WTC11 (cell line): ENCODE measurements at regions not wholly inside any gene's neighbourhood (a gene's known extent, or its start where the extent isn't known, plus 50 kb on each side); places are given as distances from the start of the nearest gene placed in this dataset.
"Not testable (repeated sequence)": the region's sequence is repeated elsewhere in the genome, so short reads cannot be mapped to it uniquely, and the experiment has no call there.

Experiments used
- ATAC-seq: fragments of 200-7000 bp; cut with Tn5 transposase; 2 replicates; pipeline ENCODE4 v1.10.0; 2021; ENCODE audit warnings: mild to moderate bottlenecking, moderate library complexity
- CTCF ChIA-PET: fragments of 300-600 bp; sonication (Branson Sonifier 250); formaldehyde crosslinking; loops from one replicate; lab custom pipeline; 2021; ENCODE audit warnings: antibody characterized with exemption; lab: Charles Lee
- POLR2A ChIA-PET: fragments of 350-600 bp; sonication (Branson Sonifier 250); formaldehyde crosslinking; loops from one replicate; lab custom pipeline; 2021; ENCODE audit warnings: antibody characterized with exemption; lab: Charles Lee
- DNase-seq: peaks from one replicate; pipeline ENCODE4 v3.0.0; 2021; ENCODE audit warnings: low spot score
- H3K27ac Mint-ChIP-seq: 2 replicates; pipeline ENCODE4 v1.8.0; 2021; ENCODE audit warnings: mixed read lengths
- H3K27me3 Mint-ChIP-seq: 2 replicates; pipeline ENCODE4 v1.8.0; 2021; ENCODE audit warnings: low read depth, mild to moderate bottlenecking, moderate library complexity, mixed read lengths
- H3K36me3 Mint-ChIP-seq: 2 replicates; pipeline ENCODE4 v1.8.0; 2021; ENCODE audit warnings: mixed read lengths
- H3K4me1 Mint-ChIP-seq: 2 replicates; pipeline ENCODE4 v1.8.0; 2022; ENCODE audit warnings: mixed read lengths
- H3K4me3 Mint-ChIP-seq: 2 replicates; pipeline ENCODE4 v1.8.0; 2021; ENCODE audit warnings: mild to moderate bottlenecking, moderate library complexity, mixed read lengths
- H3K9me3 Mint-ChIP-seq: 2 replicates; pipeline ENCODE4 v1.8.0; 2021; ENCODE audit warnings: mixed read lengths
- CREB1 ChIP-seq: sonication (generic); formaldehyde crosslinking; IDR thresholded peaks from 2 replicates; pipeline ENCODE4 v1.8.0; 2023; ENCODE audit warnings: mild to moderate bottlenecking, missing genetic modification reagents
- CREM ChIP-seq: sonication (generic); formaldehyde crosslinking; IDR thresholded peaks from 2 replicates; pipeline ENCODE4 v1.8.1; 2022; ENCODE audit warnings: mild to moderate bottlenecking, missing genetic modification reagents, moderate library complexity
- ETV6 ChIP-seq: sonication (generic); formaldehyde crosslinking; IDR thresholded peaks from 2 replicates; pipeline ENCODE4 v1.8.1; 2022; ENCODE audit warnings: mild to moderate bottlenecking, missing genetic modification reagents
- NFATC4 ChIP-seq: fragments of 250-450 bp; sonication (Bioruptor Pico); IDR thresholded peaks from 2 replicates; pipeline ENCODE4 v1.9.0; 2021; ENCODE audit warnings: mild to moderate bottlenecking
- NR1H2 ChIP-seq: sonication (generic); formaldehyde crosslinking; IDR thresholded peaks from 2 replicates; pipeline ENCODE4 v1.9.0; 2021; ENCODE audit warnings: mild to moderate bottlenecking, moderate library complexity, missing genetic modification reagents
- SMAD3 ChIP-seq: sonication (generic); formaldehyde crosslinking; IDR thresholded peaks from 2 replicates; pipeline ENCODE4 v1.8.0; 2022; ENCODE audit warnings: missing genetic modification reagents, mild to moderate bottlenecking, borderline replicate concordance
- SMAD4 ChIP-seq: sonication (generic); formaldehyde crosslinking; IDR thresholded peaks from 2 replicates; pipeline ENCODE4 v1.8.0; 2022; ENCODE audit warnings: mild to moderate bottlenecking, missing genetic modification reagents
- SOX15 ChIP-seq: fragments of 250-450 bp; sonication (Bioruptor Pico); IDR thresholded peaks from 2 replicates; pipeline ENCODE4 v1.9.0; 2021; ENCODE audit warnings: mild to moderate bottlenecking
- TEAD4 ChIP-seq: sonication (generic); formaldehyde crosslinking; IDR thresholded peaks from 2 replicates; pipeline ENCODE4 v1.8.0; 2022; ENCODE audit warnings: mild to moderate bottlenecking, missing genetic modification reagents
- ZBTB21 ChIP-seq: sonication (generic); formaldehyde crosslinking; IDR thresholded peaks from 2 replicates; pipeline ENCODE4 v1.8.1; 2023; ENCODE audit warnings: mild to moderate bottlenecking, missing genetic modification reagents, borderline replicate concordance
- ZNF219 ChIP-seq: sonication (generic); formaldehyde crosslinking; IDR thresholded peaks from 2 replicates; pipeline ENCODE4 v1.8.0; 2023; ENCODE audit warnings: missing genetic modification reagents, mild to moderate bottlenecking, borderline replicate concordance
- TF ChIP-seq, protein P1 (sequence below): sonication (generic); formaldehyde crosslinking; IDR thresholded peaks from 2 replicates; pipeline ENCODE4 v1.8.1; 2022; ENCODE audit warnings: missing genetic modification reagents, borderline replicate concordance
- TF ChIP-seq, protein P2 (sequence below): sonication (generic); formaldehyde crosslinking; IDR thresholded peaks from 2 replicates; pipeline ENCODE4 v1.8.0; 2022; ENCODE audit warnings: missing genetic modification reagents
- TF ChIP-seq, protein P3 (sequence below): sonication (generic); formaldehyde crosslinking; conservative IDR thresholded peaks from 2 replicates; pipeline ENCODE4 v1.8.1; 2023; ENCODE audit warnings: mild to moderate bottlenecking, low read depth, missing genetic modification reagents, moderate library complexity
- TF ChIP-seq, protein P4 (sequence below): fragments of 250-450 bp; sonication (Bioruptor Pico); IDR thresholded peaks from 2 replicates; pipeline ENCODE4 v1.9.0; 2021; ENCODE audit warnings: mild to moderate bottlenecking
- TF ChIP-seq, protein P5 (sequence below): fragments of 250-450 bp; sonication (Bioruptor Pico); IDR thresholded peaks from 2 replicates; pipeline ENCODE4 v2.1.2; 2022; ENCODE audit warnings: mild to moderate bottlenecking, moderate library complexity
- TF ChIP-seq, protein P6 (sequence below): sonication (generic); formaldehyde crosslinking; IDR thresholded peaks from 2 replicates; pipeline ENCODE4 v1.8.0; 2022; ENCODE audit warnings: mild to moderate bottlenecking, missing genetic modification reagents
- TF ChIP-seq, protein P7 (sequence below): sonication (generic); formaldehyde crosslinking; IDR thresholded peaks from 2 replicates; pipeline ENCODE4 v1.8.1; 2023; ENCODE audit warnings: mild to moderate bottlenecking, missing genetic modification reagents, moderate library complexity
- TF ChIP-seq, protein P8 (sequence below): sonication (generic); formaldehyde crosslinking; IDR thresholded peaks from 2 replicates; pipeline ENCODE4 v1.8.1; 2022; ENCODE audit warnings: low read depth, missing genetic modification reagents, borderline replicate concordance

DNA sequence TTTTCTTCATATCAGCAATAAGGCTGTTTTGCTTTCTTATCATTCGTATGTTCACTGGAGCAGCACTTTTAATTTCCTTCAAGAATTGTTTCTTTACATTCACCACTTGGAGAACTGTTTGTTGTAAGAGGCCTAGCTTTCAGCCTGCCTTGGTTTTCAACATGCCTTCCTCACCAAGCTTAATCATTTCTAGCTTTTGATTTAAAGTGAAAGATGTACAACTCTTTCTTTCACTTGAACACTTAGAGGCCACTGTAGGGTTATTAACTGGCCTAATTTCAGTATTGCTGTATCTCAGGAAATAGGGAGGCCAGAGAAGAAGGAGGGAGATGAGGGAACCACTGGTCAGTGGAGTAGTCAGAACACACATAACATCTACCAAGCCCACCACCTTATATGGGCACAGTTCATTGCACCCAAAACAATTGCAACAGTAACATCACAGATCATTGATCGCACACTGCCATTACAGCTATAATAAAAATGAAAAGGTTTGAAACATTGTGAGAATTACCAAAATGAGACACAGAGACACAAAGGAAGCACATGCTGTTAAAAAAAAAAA, 181.4 kb upstream of the TUBA3C start:
- Mint-ChIP-seq H3K4me1 (no peaks in the 10 kb centered on the region), H3K27ac (no peak overlapping the region), H3K36me3 (peaks cover 53% of the 10 kb centered on the region), H3K4me3 (no peak overlapping the region), H3K27me3 (peaks cover 7% of the 10 kb centered on the region), H3K9me3 (peaks cover 71% of the 10 kb centered on the region)
- no peak for ATAC-seq
- POLR2A ChIA-PET = no interaction called here
- DNase-seq = no peak
- CTCF ChIA-PET = no interaction called here
- TF ChIP-seq, protein P1, sequence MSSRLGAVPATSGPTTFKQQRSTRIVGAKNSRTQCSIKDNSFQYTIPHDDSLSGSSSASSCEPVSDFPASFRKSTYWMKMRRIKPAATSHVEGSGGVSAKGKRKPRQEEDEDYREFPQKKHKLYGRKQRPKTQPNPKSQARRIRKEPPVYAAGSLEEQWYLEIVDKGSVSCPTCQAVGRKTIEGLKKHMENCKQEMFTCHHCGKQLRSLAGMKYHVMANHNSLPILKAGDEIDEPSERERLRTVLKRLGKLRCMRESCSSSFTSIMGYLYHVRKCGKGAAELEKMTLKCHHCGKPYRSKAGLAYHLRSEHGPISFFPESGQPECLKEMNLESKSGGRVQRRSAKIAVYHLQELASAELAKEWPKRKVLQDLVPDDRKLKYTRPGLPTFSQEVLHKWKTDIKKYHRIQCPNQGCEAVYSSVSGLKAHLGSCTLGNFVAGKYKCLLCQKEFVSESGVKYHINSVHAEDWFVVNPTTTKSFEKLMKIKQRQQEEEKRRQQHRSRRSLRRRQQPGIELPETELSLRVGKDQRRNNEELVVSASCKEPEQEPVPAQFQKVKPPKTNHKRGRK (CRISPR knock-in tag) = no peak
- TF ChIP-seq CREB1 (CRISPR knock-in tag) (no peak), NFATC4 (CRISPR knock-in tag) (no peak), ZNF219 (CRISPR knock-in tag) (no peak), ZBTB21 (CRISPR knock-in tag) (no peak), TEAD4 (CRISPR knock-in tag) (no peak), ETV6 (CRISPR knock-in tag) (no peak), SMAD3 (CRISPR knock-in tag) (no peak), CREM (no peak), NR1H2 (CRISPR knock-in tag) (no peak), SOX15 (CRISPR knock-in tag) (no peak), SMAD4 (CRISPR knock-in tag) (no peak)
- TF ChIP-seq, protein P2, sequence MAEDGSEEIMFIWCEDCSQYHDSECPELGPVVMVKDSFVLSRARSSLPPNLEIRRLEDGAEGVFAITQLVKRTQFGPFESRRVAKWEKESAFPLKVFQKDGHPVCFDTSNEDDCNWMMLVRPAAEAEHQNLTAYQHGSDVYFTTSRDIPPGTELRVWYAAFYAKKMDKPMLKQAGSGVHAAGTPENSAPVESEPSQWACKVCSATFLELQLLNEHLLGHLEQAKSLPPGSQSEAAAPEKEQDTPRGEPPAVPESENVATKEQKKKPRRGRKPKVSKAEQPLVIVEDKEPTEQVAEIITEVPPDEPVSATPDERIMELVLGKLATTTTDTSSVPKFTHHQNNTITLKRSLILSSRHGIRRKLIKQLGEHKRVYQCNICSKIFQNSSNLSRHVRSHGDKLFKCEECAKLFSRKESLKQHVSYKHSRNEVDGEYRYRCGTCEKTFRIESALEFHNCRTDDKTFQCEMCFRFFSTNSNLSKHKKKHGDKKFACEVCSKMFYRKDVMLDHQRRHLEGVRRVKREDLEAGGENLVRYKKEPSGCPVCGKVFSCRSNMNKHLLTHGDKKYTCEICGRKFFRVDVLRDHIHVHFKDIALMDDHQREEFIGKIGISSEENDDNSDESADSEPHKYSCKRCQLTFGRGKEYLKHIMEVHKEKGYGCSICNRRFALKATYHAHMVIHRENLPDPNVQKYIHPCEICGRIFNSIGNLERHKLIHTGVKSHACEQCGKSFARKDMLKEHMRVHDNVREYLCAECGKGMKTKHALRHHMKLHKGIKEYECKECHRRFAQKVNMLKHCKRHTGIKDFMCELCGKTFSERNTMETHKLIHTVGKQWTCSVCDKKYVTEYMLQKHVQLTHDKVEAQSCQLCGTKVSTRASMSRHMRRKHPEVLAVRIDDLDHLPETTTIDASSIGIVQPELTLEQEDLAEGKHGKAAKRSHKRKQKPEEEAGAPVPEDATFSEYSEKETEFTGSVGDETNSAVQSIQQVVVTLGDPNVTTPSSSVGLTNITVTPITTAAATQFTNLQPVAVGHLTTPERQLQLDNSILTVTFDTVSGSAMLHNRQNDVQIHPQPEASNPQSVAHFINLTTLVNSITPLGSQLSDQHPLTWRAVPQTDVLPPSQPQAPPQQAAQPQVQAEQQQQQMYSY = no peak
- TF ChIP-seq, protein P3, sequence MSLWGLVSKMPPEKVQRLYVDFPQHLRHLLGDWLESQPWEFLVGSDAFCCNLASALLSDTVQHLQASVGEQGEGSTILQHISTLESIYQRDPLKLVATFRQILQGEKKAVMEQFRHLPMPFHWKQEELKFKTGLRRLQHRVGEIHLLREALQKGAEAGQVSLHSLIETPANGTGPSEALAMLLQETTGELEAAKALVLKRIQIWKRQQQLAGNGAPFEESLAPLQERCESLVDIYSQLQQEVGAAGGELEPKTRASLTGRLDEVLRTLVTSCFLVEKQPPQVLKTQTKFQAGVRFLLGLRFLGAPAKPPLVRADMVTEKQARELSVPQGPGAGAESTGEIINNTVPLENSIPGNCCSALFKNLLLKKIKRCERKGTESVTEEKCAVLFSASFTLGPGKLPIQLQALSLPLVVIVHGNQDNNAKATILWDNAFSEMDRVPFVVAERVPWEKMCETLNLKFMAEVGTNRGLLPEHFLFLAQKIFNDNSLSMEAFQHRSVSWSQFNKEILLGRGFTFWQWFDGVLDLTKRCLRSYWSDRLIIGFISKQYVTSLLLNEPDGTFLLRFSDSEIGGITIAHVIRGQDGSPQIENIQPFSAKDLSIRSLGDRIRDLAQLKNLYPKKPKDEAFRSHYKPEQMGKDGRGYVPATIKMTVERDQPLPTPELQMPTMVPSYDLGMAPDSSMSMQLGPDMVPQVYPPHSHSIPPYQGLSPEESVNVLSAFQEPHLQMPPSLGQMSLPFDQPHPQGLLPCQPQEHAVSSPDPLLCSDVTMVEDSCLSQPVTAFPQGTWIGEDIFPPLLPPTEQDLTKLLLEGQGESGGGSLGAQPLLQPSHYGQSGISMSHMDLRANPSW (CRISPR knock-in tag) = no peak
- TF ChIP-seq, protein P4, sequence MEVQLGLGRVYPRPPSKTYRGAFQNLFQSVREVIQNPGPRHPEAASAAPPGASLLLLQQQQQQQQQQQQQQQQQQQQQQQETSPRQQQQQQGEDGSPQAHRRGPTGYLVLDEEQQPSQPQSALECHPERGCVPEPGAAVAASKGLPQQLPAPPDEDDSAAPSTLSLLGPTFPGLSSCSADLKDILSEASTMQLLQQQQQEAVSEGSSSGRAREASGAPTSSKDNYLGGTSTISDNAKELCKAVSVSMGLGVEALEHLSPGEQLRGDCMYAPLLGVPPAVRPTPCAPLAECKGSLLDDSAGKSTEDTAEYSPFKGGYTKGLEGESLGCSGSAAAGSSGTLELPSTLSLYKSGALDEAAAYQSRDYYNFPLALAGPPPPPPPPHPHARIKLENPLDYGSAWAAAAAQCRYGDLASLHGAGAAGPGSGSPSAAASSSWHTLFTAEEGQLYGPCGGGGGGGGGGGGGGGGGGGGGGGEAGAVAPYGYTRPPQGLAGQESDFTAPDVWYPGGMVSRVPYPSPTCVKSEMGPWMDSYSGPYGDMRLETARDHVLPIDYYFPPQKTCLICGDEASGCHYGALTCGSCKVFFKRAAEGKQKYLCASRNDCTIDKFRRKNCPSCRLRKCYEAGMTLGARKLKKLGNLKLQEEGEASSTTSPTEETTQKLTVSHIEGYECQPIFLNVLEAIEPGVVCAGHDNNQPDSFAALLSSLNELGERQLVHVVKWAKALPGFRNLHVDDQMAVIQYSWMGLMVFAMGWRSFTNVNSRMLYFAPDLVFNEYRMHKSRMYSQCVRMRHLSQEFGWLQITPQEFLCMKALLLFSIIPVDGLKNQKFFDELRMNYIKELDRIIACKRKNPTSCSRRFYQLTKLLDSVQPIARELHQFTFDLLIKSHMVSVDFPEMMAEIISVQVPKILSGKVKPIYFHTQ (CRISPR knock-in tag) = no peak
- TF ChIP-seq, protein P5, sequence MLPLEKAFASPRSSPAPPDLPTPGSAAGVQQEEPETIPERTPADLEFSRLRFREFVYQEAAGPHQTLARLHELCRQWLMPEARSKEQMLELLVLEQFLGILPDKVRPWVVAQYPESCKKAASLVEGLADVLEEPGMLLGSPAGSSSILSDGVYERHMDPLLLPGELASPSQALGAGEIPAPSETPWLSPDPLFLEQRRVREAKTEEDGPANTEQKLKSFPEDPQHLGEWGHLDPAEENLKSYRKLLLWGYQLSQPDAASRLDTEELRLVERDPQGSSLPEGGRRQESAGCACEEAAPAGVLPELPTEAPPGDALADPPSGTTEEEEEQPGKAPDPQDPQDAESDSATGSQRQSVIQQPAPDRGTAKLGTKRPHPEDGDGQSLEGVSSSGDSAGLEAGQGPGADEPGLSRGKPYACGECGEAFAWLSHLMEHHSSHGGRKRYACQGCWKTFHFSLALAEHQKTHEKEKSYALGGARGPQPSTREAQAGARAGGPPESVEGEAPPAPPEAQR (CRISPR knock-in tag) = no peak
- TF ChIP-seq, protein P6, sequence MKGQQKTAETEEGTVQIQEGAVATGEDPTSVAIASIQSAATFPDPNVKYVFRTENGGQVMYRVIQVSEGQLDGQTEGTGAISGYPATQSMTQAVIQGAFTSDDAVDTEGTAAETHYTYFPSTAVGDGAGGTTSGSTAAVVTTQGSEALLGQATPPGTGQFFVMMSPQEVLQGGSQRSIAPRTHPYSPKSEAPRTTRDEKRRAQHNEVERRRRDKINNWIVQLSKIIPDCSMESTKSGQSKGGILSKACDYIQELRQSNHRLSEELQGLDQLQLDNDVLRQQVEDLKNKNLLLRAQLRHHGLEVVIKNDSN (CRISPR knock-in tag) = no peak
- TF ChIP-seq, protein P7, sequence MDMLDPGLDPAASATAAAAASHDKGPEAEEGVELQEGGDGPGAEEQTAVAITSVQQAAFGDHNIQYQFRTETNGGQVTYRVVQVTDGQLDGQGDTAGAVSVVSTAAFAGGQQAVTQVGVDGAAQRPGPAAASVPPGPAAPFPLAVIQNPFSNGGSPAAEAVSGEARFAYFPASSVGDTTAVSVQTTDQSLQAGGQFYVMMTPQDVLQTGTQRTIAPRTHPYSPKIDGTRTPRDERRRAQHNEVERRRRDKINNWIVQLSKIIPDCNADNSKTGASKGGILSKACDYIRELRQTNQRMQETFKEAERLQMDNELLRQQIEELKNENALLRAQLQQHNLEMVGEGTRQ (CRISPR knock-in tag) = no peak
- TF ChIP-seq, protein P8, sequence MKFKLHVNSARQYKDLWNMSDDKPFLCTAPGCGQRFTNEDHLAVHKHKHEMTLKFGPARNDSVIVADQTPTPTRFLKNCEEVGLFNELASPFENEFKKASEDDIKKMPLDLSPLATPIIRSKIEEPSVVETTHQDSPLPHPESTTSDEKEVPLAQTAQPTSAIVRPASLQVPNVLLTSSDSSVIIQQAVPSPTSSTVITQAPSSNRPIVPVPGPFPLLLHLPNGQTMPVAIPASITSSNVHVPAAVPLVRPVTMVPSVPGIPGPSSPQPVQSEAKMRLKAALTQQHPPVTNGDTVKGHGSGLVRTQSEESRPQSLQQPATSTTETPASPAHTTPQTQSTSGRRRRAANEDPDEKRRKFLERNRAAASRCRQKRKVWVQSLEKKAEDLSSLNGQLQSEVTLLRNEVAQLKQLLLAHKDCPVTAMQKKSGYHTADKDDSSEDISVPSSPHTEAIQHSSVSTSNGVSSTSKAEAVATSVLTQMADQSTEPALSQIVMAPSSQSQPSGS = no peak

DNA sequence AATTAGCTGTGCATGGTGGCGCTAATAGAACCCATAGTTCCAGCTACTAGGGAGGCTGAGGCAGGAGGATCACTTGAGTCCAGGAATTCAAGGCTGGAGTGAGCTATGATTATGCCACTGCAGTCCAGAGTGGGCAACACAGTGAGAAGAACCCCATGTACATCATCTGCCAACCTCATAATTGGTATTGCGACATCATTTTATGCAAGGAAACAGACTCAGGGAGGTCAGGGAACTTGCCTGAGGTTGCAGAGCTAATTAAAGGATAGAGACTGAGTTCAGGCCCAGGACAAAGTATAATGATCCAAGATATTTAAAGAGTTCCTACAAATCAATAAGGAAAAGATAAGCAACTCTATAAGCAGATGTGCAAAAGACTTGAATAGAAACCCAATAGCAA, 178.1 kb upstream of the TUBA3C start:
- peaks cover 58% of the 10 kb centered on the region for H3K36me3 Mint-ChIP-seq
- CTCF ChIA-PET, H3K4me1 Mint-ChIP-seq, H3K4me3 Mint-ChIP-seq, DNase-seq, H3K27me3 Mint-ChIP-seq, H3K27ac Mint-ChIP-seq, POLR2A ChIA-PET, ATAC-seq: not testable (repeated sequence)
- peaks cover 68% of the 10 kb centered on the region for H3K9me3 Mint-ChIP-seq
